Hematopoietic multipotent progenitor cell treated with erythropoietin and hydrocortisone succinate and interleukin-3 and kit ligand, for 4 days (in vitro differentiated cells): ENCODE measurements at regions not wholly inside any gene's neighbourhood (a gene's known extent, or its start where the extent isn't known, plus 50 kb on each side); places are given as distances from the start of the nearest gene placed in this dataset.
"Not testable (repeated sequence)": the region's sequence is repeated elsewhere in the genome, so short reads cannot be mapped to it uniquely, and the experiment has no call there.

Source experiments
- DNase-seq: peaks from one replicate; pipeline ENCODE4 v3.0.0-alpha.2; 2015

DNA sequence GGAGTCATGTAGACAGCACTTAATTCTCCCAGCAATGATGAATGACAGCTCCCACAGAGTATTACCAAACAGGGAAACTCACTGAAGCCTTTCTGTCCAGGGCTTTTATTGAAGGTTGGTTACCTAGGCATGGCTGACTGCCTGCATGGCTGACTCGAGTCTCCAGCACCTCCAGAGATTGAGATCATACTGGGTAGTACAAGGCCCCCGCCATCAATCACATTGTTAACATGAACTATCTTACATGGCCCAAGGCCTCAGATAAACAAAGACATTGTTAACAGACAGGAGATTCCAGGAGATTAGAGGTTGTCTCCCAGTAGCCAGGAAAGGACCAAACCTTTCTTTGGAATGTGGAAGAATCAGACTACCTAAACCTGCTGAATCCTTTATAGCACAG, 128.3 kb upstream of the LSM14A start:
- no peak for DNase-seq

DNA sequence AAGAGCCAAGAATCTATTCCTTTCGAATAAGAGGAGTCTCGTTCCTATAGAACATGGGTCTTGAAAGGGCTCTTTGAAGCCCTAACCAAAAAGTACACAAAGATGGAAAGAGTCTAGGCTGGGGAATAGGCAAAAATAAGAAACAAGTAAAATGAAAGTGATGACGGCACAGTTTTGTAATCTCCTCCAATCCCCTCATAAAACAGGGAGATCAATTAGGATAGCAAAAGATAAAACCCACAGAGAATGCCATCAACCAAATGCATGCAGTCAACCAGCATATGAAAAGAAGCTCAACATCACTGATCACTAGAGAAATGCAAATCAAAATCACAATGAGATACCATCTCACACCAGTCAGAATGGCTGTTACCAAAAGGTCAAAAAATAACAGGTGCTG, 122.4 kb upstream of the LSM14A start:
- DNase-seq, result no peak

DNA sequence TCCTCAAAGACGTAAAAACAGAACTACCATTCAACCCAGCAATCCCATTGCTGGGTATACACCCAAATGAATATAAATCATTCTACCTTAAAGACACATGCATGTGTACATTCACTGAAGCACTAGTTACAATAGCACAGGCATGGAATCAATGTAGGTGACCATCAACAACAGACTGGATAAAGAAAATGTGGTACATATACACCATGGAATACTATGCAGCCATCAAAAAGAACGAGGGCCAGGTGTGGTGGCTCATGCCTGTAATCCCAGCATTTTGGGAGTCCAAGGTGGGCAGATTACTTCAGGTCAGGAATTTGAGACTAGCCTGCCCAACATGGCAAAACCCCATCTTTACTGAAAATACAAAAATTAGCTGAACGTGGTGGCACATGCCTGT, 121.9 kb upstream of the LSM14A start:
- DNase-seq, result not testable (repeated sequence)

DNA sequence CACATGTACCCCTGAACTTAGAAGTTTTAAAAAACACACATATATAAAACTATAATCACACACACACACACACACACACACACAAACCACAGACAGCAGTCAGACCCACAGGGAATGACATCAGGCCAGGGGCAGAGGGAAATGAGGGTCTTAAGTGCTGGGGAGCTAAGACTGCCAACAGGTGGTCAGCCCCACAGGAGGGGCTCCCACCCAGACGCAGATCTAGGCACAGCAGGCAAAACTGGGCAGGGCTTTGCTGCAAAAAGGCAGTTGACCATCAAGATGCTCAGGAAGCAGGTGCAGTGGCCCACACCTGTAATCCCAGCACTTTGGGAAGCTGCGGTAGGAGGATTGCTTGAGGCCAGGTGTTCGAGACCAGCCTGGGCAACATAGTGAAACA, 121.0 kb upstream of the LSM14A start:
- DNase-seq, result no peak

DNA sequence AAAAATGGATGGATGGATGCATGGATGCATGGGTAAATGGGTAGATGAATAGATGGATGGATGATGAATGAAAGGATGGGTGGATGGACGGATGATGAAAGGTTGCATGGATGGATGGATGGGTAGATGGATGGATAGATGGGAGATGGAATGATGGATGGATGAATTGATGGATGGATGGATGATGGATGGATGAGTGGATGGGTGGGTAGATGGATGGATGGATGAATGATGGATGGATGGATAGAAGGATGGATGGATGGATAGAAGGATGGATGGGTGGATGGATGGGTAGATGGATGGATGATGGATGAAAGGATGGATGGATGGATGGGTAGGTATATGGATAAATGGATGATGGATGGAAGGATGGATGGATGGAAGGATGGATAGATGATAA, 115.1 kb upstream of the LSM14A start:
- DNase-seq, result no peak

DNA sequence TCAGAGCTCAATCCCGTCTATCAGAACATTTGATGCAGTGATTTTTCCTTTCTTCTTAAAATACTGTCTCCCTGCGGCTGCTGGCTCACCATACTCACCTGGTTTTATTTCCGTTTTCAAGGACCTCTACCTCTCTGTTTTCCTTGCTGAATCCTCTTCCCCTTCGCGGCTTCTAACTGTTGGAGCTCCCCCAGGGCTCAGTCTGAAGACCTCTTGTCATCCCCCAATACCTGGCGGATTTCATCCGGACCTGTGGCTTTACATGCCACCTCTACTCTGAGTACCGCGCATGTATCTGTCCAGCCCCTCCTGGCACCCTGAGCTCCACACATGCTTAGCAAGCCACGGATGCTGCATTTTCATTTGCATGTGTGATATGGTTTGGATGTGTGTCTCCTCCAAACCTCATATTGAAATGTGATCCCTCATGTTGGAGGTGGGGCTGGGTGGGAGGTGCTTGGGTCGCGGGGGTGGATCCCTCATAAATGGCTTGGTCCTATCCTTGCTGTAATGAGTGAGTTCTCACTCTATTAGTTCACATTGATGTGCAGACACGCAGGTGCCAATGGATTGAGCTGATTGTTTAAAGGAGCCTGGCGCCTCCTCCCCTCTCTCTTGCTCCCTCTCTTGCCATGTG, 106.2 kb upstream of the LSM14A start:
- DNase-seq, result no peak

DNA sequence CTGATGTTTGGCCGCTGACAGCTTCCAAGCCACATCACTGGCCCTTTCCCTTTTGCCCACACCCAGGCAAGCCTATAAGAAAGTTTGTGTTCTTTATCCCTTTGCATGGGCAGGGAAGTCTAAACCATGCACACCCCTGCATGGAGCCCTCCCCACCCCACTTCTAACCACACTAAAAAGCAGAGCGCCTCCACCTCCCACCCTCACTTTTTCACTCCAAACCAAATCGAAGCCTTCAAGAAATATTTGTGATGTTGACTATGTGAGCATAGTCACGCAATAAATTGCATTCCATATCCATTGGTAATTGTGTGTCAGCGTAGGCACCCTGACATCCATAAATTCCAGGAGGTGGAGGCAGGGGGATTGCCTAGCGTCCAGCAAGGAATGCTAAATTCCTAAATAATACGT, 104.4 kb upstream of the LSM14A start:
- DNase-seq, result no peak

DNA sequence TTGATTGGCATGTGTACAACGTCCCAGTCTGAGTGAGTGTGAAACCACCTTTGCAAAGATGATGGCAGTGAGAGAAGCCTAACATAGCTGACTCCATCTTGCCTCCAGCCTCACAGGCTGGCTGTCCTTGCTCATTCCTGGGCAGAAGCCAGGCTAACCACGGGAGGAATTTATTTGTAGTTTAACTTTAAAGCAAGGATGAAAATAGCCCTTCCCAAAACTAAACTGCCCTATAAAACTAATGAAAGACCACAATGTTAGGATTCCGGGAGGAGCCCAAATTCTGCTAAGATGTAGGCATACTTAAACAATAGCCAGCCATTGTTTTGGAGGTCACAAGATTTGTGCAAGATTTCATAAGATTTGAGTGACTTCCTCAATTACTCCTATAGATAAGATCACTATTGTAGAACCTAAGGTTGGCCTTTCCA, 96.6 kb upstream of the LSM14A start:
- DNase-seq, result peak; percentile 16

DNA sequence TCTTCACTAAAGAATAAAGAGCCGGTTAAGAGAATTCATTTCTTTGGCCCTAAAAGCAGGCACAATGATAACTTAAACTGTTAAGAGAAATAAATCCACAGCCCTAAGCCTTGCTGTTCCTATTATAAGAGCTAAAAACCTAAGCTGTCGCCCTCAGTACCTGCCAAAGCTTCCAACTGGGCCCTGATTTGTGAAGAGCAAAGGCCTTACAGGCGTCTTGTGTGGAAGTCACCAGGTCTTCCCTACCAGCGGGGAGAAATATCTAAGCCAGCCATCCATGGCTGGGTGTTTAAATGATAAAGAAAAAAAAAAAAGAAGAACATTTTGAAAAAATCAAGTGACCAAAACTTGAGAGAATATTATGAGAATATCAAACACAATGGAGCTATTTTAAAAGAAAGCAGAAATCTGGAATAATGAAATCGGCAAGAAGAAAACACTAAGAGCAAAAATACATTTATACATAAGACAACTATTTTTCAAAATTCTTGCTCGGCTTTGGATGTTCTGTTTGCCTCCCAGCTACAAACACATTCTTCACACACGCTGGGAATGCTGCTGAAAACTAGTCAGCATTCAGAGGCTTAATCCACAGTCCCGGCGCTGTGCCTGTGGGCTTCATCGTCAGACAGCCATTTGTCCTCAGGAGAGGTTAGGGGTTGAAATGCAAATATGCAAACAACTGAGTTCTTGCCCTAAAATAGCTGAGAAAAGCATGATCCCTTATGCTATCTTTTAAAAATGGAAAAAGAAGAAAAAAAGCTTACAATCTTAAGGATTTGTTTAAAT, 89.8 kb upstream of the LSM14A start:
- no peak for DNase-seq

DNA sequence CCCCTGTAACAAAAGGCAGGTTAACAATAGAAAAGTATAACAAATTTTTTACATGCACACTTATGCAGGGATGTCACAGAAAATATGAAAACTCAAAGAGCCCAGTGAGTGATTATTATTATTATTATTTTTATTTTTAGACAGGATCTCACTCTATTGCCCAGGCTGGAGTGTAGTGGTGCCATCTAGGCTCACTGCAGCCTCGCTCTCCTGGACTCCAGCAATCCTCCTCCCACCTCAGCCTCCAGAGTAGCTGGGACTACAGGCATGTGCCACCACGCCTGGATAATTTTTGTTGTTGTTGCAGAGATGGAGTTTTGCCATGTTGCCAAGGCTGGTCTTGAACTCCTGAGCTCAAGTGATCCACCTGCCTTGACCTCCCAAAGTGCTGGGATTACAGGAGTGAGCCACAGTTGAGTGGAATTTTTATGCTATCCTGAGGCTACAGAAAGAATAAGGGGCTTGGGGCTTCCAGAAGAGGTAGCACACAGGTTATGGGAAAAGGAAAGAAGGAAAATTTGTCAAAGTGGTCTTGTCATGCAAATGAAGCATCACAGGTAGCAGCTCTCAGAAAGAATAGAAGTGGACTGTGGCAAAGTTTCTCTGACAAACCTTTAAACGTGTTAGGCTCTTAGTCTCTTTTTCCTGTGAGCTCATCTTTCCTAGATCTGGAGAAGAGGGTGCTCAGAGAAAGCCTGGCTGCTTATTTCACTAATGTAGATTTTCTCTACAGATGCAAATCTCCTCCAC, 87.7 kb upstream of the LSM14A start:
- no peak for DNase-seq

DNA sequence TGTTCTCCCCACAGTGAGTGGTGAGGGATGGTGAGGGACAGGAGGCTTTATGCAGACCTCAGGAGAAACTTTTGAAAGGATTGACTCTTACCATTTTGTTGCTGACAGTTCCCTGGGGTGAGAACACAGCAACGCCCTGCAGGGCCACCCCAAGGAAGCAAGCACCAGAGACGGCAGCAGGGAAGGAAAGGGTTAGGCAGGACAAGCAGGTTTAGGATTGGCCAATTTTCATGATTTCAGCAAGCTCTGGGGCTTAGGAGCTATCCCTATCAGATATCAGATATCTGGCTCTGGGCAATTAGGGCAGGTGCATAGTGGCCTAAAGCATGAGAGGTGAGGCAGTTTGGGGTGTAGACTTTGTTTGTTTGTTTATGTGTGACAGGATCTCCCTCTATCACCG, 87.0 kb upstream of the LSM14A start:
- no peak for DNase-seq

DNA sequence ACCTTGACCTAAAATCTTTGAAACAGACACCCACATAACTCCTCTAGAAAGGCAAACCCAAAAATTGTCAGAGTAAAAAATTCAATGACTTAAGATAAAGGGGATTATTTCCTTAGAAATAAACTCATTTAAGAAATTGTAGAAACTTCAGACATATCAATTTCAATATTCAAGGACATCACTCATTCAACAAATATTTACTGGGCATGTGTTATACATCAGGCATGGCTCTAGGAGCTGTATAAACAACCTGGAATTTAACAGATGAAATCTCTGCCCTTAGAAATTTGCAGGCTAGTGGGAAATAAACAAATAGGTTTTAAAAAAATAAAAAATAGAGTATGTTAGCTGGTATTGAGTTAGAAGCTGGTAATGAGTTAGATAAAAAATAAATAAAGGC, 84.0 kb upstream of the LSM14A start:
- no peak for DNase-seq

DNA sequence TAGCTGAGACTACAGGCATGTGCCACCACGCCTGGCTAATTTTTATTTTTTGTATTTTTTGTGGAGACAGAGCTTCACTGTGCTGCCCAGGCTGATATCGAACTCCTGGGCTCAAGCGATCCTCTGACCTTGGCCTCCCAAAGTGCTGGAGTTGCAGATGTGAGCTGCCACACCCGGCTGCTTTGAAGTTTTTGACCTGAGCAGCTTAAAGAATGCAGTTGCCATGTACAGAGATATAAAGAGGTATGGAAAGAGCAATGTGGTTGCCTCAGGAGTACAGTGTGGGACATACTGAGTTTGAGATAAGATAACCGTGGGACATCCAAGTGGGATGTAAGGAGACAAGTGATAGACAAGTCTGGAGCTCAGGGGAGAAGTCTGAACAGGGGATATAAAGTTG, 82.7 kb upstream of the LSM14A start:
- DNase-seq, result no peak

DNA sequence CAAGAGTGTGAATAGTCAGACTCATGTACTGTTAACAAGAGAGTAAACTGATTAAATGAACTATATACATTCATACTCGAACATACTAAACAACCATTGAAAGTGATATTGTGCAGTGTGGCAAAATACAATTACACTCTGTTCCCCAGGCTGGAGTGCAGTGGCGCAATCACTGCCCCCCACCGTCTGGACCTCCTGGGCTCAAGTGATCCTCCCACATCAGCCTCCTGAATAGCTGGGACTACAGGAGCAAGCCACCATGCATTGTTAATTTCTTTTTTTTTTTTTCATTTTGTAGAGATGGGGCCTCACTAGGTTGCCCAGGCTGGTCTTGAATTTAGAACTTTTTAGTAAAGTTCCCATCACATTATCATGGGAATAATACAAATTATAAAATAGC, 77.3 kb upstream of the LSM14A start:
- DNase-seq, result no peak

DNA sequence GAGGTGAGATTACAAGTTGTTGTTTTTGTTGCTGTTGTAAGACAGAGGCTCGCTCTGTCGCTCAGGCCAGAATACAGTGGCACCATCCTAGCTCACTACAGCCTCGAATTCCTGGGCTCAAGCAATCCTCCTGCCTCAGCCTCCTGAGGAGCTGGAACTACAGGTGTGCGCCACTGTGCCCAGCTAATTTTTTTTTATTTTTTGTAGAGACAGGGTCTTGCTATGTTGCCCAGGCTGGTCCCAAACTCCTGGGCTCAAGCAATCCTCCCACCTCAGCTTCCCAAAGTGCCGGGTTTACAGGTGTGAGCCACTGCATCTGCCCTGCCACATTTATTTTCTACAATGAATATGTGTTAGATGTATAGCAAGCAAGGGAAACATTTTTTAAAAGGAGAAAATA, 76.9 kb upstream of the LSM14A start:
- DNase-seq, result not testable (repeated sequence)

DNA sequence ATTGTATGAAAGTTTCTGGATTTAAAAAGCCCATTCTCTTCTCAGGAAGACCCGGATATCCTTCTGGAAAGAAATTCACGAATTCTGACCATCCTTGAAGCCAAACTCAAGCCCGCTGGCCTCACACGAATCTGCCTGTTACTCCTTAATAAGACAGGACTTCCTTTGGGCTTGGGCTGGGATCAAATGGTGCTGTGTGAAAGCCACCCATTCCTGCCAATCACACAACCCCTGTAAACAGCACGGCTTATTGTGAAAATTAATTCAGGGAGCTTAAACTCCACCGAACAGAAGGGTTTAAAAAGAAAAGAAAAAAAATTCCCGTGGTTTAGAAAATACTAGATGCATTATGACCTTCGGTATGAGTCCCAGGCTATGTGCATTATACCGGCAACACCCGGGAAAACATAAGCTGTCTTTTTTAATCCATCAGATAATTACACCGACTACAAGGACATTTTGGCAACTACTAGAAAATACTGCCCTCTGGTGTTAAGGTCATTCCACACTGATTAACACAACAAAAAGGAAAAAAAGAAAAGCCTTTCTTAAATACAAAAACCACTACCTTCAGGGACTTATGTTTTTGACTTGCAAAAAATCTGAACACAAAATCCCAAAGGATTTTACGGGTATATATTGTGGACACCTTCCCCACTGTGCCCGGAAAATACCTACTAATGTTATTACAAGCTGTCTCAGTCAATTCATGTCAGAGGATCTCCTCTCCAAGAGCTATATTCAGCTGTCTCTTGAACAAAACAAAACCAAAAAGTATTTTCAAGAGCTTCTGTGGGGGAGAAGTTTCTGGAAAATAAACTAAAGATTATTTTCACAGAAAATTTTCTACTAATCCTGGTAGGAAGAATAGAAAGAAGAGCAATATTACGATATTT, 76.0 kb upstream of the LSM14A start:
- peak; percentile 84 for DNase-seq

DNA sequence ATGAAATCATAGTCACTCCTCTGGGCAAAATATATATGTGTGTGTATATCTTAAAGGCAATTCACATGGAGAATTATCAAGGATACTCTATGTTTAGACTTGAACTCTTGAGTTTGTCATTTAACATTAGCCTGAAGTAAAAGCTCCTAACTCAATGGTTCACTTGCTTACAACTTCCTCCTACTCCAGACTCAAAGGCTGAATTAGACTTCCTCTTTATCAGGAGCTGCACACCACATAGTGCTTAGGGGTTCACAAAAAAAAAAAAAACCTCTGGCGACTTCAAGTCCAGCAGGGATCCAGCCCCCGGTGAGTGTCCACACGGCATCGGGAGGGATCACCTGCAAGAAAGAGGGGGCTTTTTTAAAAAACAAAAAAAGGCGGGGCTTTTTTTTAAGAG, 68.2 kb upstream of the LSM14A start:
- DNase-seq, result peak; percentile 81

DNA sequence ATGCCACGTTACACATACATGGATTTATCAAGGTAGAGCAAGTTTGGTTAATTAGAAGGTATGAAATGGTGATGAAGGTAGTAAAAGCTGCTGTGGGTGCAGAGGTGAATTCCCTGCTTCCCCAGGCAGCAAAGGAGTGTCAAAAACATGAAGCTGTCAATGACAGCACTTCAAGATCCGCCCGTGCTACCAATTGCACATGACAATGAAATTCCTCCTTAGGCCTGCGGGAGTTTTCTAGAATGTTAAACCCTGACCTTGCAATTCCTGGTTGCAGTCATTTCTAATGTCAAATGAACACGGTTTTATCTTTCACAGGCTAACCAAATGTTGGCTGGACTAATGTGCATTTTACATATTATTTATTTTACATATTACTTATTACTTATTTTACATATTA, 67.7 kb upstream of the LSM14A start:
- DNase-seq, result peak; percentile 17

DNA sequence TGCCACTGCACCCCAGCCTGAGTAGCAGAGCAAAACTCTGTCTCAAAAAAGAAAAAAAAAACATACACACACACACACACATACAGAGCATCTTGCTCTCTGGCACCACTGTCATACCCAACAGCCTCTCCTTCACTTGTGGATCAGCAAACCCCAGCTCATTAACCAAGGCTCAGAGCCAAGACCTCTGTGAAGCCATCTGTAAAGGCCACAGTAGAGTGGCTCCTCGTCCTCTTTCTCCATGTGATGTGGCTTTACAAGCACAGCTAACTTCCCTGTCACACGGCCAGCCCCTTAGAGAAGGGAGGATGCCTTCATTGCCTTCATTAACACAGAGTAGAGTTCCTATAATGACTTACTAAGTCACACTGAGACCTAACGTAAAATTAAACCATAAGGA, 62.7 kb upstream of the LSM14A start:
- DNase-seq, result no peak

DNA sequence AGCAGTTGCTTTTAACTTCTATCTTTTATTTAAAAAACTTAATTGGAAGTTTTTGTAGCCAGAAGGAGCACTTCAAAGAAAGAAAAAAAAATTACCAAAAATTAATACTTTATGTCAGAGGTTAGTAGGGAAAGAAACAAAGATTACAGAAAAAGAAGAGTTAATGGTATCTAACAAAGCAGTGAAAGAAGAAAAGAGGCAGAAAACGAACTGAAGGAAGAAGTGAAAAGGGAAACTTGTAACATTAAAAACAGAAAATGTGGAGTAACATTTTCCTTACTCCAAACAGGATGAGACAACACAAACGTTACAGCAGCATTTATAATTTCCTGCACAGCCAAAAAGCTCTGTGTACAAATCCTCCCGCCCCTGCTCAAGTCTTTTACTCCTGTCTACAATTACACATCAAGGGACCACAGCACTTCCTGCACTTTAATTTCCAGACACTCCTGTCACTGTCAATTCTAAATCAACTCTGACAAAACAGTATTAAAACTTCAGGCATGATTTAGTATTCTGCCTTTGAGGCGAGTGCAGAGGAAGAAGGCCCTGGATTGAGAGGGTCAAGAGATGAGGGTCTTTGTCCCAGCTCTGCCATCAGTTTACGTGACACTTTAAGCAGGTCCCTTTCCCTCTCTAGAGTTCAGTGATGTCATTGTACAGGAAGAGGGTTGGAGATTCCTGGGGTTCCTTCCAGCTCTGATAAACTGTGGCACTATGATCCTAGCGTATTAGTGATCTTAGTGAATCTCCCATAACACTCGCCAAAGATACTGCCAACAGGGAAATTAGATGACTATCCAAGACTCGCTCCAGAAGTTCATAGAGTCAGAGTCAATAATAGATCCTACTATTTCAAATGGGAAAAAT, 53.2 kb upstream of the LSM14A start:
- DNase-seq, result no peak

DNA sequence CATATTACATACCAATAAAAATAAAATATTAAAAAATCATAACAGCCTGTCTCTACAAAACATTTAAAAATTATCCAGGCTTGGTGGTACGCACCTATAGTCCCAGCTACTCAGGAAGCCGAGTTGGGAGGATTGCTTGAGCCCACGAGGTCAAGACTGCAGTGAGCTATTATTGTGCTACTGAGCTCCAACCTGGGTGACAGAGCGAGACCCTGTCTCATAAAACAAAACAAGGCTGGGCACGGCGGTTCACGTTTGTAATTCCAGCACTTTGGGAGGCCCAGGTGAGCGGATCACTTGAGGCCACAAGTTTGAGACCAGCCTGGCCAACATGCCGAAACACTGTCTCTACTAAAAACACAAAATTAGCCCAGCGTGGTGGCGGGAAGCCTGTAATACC, 52.2 kb upstream of the LSM14A start:
- DNase-seq, result no peak
